OCI-LY7 (cell line): ENCODE measurements at regions not wholly inside any gene's neighbourhood (a gene's known extent, or its start where the extent isn't known, plus 50 kb on each side); places are given as distances from the start of the nearest gene placed in this dataset.

ENCODE experiments used
- CTCF ChIP-seq: fragments of 200-600 bp; sonication (generic); conservative IDR thresholded peaks from 2 replicates; pipeline ENCODE4 v1.5.1; 2014; ENCODE audit warnings: mild to moderate bottlenecking, antibody characterized with exemption, low read length, moderate library complexity, mixed read lengths
- EZH2phosphoT487 ChIP-seq: fragments of 200-600 bp; sonication (generic); IDR thresholded peaks from 2 replicates; pipeline ENCODE4 v1.6.1; 2018; ENCODE audit warnings: low read depth, borderline replicate concordance, mild to moderate bottlenecking, mixed run types, antibody characterized with exemption, low read length, moderate library complexity, mixed read lengths

- TF ChIP-seq CTCF (no peak), EZH2phosphoT487 (no peak)
Measured at GRCh38 chr4:179040259-179040658, 1598.0 kb upstream of the AGA start.
